ENCODE measurements at regions not wholly inside any gene's neighbourhood (a gene's known extent, or its start where the extent isn't known, plus 50 kb on each side); places are given as distances from the start of the nearest gene placed in this dataset.

DNA sequence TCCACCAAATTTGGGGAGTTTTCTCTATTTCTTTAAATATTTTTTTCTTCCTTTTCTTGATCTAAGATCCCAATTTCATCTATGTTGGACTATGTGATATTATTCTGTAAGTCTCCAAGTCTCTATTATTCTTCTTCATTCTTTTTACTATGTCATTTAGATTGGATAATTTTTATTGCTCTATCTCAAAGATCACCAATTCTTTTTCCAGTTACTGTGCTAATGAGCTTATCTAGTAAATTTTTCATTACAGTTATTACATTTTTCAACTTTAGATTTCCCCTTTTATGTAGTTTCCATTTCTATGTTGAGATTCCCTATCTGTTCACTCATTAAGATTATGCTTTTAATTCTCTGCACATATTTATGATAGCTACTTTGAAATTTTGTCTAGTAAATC, 131.6 kb upstream of the NAMPT start:
- TF ChIP-seq, protein P1, sequence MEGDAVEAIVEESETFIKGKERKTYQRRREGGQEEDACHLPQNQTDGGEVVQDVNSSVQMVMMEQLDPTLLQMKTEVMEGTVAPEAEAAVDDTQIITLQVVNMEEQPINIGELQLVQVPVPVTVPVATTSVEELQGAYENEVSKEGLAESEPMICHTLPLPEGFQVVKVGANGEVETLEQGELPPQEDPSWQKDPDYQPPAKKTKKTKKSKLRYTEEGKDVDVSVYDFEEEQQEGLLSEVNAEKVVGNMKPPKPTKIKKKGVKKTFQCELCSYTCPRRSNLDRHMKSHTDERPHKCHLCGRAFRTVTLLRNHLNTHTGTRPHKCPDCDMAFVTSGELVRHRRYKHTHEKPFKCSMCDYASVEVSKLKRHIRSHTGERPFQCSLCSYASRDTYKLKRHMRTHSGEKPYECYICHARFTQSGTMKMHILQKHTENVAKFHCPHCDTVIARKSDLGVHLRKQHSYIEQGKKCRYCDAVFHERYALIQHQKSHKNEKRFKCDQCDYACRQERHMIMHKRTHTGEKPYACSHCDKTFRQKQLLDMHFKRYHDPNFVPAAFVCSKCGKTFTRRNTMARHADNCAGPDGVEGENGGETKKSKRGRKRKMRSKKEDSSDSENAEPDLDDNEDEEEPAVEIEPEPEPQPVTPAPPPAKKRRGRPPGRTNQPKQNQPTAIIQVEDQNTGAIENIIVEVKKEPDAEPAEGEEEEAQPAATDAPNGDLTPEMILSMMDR (IDR thresholded peaks at IDR 0.05): no peak
- TF ChIP-seq POLR2A (IDR thresholded peaks at IDR 0.05): no peak
